ENCODE measurements at regions not wholly inside any gene's neighbourhood (a gene's known extent, or its start where the extent isn't known, plus 50 kb on each side); places are given as distances from the start of the nearest gene placed in this dataset.

GRCh38 chr1:67941155-67941554, 107.9 kb upstream of the GNG12 start:
- Histone ChIP-seq H3K4me3 (no peak overlapping the region), H3K27ac (no peak overlapping the region)
- no peak for DNase-seq (ENCODE audit: low spot score)
- TF ChIP-seq CTCF (IDR thresholded peaks at IDR 0.05) = no peak

GRCh38 chr1:67939942-67940341, 106.7 kb upstream of the GNG12 start:
- no peak overlapping the region for H3K4me3 ChIP-seq
- no peak for DNase-seq (ENCODE audit: low spot score)
- TF ChIP-seq CTCF (IDR thresholded peaks at IDR 0.05) = no peak
- no peak overlapping the region for H3K27ac ChIP-seq

- no peak for TF ChIP-seq CTCF (IDR thresholded peaks at IDR 0.05)
- DNase-seq (ENCODE audit: low spot score) = no peak
- H3K4me3 ChIP-seq = no peak overlapping the region
- no peak overlapping the region for H3K27ac ChIP-seq
Observed at GRCh38 chr1:67939186-67939743, 106.0 kb upstream of the GNG12 start.

GRCh38 chr1:67937651-67938050, 104.4 kb upstream of the GNG12 start:
- no peak for TF ChIP-seq CTCF (IDR thresholded peaks at IDR 0.05)
- no peak for DNase-seq (ENCODE audit: low spot score)
- no peak overlapping the region for H3K4me3 ChIP-seq
- no peak overlapping the region for H3K27ac ChIP-seq

GRCh38 chr1:67937010-67937409, 103.7 kb upstream of the GNG12 start:
- Histone ChIP-seq H3K4me3 (no peak overlapping the region), H3K27ac (no peak overlapping the region)
- no peak for TF ChIP-seq CTCF (IDR thresholded peaks at IDR 0.05)
- no peak for DNase-seq (ENCODE audit: low spot score)

- TF ChIP-seq CTCF (IDR thresholded peaks at IDR 0.05) = no peak
- H3K27ac ChIP-seq = no peak overlapping the region
- DNase-seq (ENCODE audit: low spot score) = no peak
- H3K4me3 ChIP-seq = no peak overlapping the region
Observed at GRCh38 chr1:67935560-67935959, 102.3 kb upstream of the GNG12 start.

- DNase-seq (ENCODE audit: low spot score) = no peak
- TF ChIP-seq CTCF (IDR thresholded peaks at IDR 0.05) = no peak
- Histone ChIP-seq H3K4me3 (no peak overlapping the region), H3K27ac (no peak overlapping the region)
Observed at GRCh38 chr1:67931198-67931597, 97.9 kb upstream of the GNG12 start.
